COR-L47 (cell line): ENCODE measurements at regions not wholly inside any gene's neighbourhood (a gene's known extent, or its start where the extent isn't known, plus 50 kb on each side); places are given as distances from the start of the nearest gene placed in this dataset.
"Not testable (repeated sequence)": the region's sequence is repeated elsewhere in the genome, so short reads cannot be mapped to it uniquely, and the experiment has no call there.

ENCODE experiments used
- DNase-seq: peaks from one replicate; lab custom pipeline; 2025; lab: John Stamatoyannopoulos, UW

- DNase-seq, result no peak
Observed at GRCh38 chr17:77037943-77038342, 102.8 kb upstream of the SEC14L1 start.

- no peak for DNase-seq
Observed at GRCh38 chr17:77038884-77039555, 101.7 kb upstream of the SEC14L1 start.

GRCh38 chr17:77042476-77043231 is 98.1 kb upstream of the SEC14L1 start:
- DNase-seq, result peak; percentile 18

GRCh38 chr17:77045441-77046041 is 95.2 kb upstream of the SEC14L1 start:
- no peak for DNase-seq

GRCh38 chr17:77049440-77049839 is 91.3 kb upstream of the SEC14L1 start:
- DNase-seq, result no peak

GRCh38 chr17:77050901-77051300 is 89.9 kb upstream of the SEC14L1 start:
- DNase-seq, result not testable (repeated sequence)

GRCh38 chr17:77054936-77055335 is 85.8 kb upstream of the SEC14L1 start:
- DNase-seq, result no peak

GRCh38 chr17:77055453-77055852 is 85.3 kb upstream of the SEC14L1 start:
- DNase-seq, result no peak

GRCh38 chr17:77058016-77058415 is 82.8 kb upstream of the SEC14L1 start:
- no peak for DNase-seq

- peak; percentile 59 for DNase-seq
Observed at GRCh38 chr17:77061669-77062068, 79.1 kb upstream of the SEC14L1 start.

- DNase-seq, result no peak
Observed at GRCh38 chr17:77064598-77064997, 76.2 kb upstream of the SEC14L1 start.

- no peak for DNase-seq
Observed at GRCh38 chr17:77066165-77066564, 74.6 kb upstream of the SEC14L1 start.

GRCh38 chr17:77066726-77067409 is 73.9 kb upstream of the SEC14L1 start:
- peak; percentile 68 for DNase-seq

GRCh38 chr17:77068915-77069314 is 71.9 kb upstream of the SEC14L1 start:
- DNase-seq, result no peak

GRCh38 chr17:77070888-77071279 is 69.9 kb upstream of the SEC14L1 start:
- DNase-seq, result no peak

GRCh38 chr17:77071925-77072490 is 68.8 kb upstream of the SEC14L1 start:
- DNase-seq, result no peak

GRCh38 chr17:77072670-77073069 is 68.1 kb upstream of the SEC14L1 start:
- DNase-seq, result no peak

GRCh38 chr17:77074681-77075080 is 66.1 kb upstream of the SEC14L1 start:
- DNase-seq, result no peak

- peak; percentile 51 for DNase-seq
Observed at GRCh38 chr17:77076124-77076830, 64.5 kb upstream of the SEC14L1 start.

GRCh38 chr17:77083531-77083930 is 57.2 kb upstream of the SEC14L1 start:
- no peak for DNase-seq

- DNase-seq, result no peak
Observed at GRCh38 chr17:77085926-77086432, 54.8 kb upstream of the SEC14L1 start.
